ENCODE measurements at regions not wholly inside any gene's neighbourhood (a gene's known extent, or its start where the extent isn't known, plus 50 kb on each side); places are given as distances from the start of the nearest gene placed in this dataset.

DNA sequence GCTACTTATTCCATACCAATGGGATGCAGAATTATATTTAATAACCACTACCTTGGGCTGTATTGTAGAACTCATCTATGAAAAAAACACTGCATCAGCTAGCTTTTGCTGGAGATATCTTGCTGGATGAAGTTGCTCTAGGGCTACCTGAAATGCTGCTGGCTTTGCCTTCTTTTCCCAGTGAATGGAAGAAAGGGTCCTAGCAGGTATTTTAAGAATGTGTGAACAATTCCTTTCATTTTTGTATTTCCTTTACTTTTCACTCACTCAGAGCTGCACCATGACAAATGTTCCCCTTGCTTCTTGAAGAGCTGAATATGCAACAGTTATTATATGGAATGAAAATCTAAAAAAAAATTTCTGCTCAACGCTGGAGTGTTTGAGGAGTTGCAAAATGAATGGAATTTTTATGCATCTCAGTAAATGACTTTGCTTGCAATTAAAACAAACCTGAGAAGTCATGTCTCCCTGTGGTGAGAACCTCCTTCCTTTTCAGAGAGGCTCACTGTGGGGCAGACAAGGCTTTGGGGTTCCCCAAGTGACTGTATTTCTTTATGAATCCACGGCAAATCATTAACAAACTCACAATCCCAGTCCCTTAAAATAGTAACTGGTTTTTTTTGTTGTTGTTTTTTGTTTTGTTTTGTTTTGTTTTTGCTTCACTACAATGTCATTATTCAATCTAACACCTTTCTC, 566.8 kb upstream of the KIRREL3 start:
- no peak for FAIRE-seq

DNA sequence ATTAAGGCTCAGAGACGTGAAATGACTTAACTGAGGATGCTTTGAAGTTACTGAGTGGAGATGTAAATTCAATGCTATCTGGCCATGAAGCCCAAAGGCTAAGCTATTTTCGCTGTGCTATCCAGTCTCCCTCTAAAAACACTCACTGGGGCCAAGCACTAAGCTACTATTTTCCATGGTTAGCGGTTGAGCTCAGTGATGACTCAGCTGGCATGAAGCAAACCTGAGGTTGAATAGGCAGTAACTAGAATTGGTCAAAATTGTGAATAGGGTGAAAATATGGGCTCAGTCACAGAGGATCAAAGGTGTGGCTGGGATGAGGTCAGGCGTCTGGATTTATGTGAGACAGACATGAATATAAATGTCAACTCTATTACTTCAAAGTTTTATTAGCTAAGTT, 564.2 kb upstream of the KIRREL3 start:
- FAIRE-seq = no peak

DNA sequence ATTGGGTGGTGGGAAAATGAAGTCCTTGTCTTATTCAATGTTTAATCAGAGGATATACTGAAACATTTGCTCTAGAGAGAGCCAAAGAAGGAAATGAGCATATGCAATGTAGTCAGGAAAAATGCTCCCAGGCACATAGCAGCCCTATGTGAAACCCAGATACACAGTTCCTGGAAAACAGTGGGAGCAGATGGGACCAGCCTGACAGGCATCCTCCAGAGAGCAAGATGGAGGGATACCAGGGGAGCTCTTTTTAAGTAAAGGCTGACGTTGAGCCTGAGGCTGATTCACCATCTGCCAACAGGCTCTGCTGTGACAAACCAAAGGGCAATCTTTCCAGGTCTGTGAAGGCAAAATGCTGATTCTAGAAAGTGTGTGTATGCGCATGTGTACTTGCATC, 559.4 kb upstream of the KIRREL3 start:
- no peak for FAIRE-seq

DNA sequence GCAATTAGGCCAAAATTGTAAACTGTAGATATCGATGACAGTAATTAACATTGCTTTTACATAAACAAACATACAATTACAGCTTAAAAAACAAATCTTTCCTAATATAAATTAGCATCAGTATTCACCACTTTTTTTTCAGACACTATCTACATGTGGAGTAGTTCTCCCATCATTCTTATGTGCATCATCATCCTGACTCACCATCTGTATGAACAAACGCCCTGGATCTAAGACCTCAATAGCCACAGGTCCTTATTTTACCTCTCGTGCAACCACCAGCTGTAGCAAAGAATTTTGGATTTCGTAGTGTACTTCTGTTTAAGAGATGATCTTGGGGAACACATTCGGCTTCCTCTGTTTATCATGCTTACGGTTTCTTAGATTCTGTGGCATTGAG, 551.9 kb upstream of the KIRREL3 start:
- no peak for FAIRE-seq

DNA sequence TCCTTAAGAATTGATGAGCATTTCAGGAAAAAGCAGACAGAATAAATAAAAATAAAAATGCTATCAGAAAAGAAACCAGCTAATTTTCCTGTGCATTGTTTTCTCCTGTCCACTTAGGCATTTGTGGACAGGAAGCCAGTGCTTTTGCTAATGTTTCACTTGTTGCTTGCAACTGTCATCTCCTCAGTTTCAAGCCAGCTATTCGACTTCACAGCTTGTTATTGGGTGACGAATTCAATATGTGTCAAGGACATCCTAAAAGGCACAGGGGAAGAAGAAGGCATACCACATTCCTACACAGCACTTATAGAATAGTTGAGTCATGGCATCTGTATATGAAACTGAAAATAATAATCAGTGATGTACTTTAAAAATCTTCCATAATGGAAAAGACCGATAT, 530.6 kb upstream of the KIRREL3 start:
- no peak for FAIRE-seq

DNA sequence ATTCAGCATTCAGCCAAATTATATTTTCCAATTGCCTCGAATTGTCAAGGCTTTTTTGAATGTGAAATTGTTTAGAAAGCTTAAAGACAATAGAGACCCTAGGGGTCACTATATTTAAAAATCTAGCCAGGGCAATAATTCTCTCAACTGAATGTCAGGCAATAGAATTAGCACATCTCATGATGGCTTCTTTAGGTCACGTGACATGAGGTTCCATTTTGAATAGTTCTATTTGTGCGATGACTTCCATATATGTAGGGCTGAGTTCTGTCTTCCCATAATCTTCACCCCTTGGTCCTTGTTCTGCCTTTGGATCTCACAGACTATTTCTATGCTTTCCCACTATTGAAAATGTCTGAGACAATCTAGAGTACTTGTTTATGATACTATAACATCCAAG, 527.7 kb upstream of the KIRREL3 start:
- no peak for FAIRE-seq

DNA sequence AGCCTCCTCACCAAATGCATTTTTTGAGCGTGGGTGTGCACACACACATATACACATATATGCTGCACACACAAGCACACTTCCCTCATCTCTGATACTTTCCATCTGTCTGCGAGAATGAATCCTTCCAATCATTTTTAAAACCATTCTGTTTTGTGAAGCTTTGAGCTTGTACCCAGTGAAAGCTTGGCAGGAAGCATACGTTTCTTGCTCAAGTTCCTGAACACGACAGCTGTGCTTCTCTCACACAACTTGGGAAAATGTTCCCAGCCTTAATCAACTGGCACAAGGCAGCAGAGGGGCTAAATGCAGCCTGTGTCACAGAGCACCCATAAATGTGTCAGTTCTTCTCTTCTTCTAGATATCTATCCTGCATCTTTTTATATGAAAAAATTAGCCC, 524.0 kb upstream of the KIRREL3 start:
- FAIRE-seq = no peak

DNA sequence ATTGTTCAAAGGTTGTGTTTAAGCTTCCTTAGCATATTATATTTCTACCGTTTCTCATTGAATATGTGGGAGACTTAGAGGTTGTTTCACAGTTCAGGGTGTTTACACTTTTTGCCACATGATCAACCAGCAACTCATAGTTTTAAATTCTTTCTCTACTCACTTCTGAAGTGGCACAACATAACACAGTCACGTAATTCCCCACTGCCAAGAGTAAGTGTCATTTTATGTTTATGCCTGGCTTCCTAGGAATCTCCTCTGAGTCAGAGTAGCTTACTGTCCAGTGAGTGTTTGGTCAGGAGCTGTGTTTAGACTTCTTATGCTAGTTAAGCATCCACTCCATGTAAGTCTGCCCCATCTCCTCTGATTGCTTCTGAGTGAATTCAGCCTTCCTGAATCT, 520.8 kb upstream of the KIRREL3 start:
- no peak for FAIRE-seq

DNA sequence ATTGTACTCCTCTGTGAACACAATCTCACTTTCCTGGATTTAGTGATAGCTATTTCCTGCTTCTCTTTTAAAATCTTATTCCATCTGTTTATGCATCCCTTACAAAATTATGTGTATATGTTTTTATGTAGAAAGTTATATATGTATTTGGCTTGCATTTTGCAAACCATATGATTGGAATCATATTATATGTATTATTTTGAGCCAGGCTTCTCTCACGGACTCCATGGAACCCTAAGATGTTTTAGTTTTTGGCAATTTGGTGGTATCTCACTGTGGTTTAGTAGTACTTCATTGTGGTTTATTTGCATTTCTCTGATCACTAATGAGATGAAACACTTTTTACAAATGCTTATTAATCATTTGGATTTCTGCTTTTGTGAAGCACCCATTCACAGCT, 507.3 kb upstream of the KIRREL3 start:
- FAIRE-seq = no peak

DNA sequence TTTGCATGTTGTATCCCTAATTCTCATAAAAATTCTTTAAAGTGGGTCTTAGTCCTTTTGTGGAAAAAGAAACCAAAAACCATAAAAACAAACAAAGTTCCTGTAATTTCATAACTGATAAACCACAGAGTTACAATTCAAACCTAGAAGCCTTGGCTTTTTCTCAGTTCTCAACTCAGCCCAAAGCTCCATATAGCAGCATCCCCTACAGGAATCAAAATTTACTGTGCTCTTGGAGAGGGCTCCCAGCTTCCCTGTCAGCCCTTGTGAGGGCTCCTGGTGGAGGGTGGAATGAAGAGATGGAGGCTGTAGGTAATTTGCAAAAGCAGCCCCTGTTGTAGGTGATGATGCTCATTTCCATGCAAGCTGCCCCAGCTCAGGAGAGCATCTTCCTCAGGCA, 506.1 kb upstream of the KIRREL3 start:
- FAIRE-seq = no peak

DNA sequence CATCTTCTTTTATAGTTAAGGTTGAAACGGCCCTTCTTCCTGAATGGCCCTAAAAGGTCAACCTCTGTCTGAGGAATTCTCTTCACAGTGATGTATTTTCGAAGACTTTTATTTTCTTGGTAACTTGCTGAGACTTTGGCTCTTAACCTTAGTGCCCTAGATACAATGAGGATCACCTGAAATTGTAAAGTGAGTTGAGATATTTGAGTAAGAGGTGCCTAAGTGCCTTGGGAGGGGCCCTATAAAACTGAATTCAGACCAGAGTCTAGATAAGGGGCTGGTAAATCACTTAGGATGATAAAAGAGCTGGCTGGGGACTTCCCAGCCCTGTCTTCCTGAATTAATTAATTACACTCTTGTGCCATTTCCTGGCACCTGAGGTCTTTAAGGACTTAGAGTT, 505.6 kb upstream of the KIRREL3 start:
- no peak for FAIRE-seq

DNA sequence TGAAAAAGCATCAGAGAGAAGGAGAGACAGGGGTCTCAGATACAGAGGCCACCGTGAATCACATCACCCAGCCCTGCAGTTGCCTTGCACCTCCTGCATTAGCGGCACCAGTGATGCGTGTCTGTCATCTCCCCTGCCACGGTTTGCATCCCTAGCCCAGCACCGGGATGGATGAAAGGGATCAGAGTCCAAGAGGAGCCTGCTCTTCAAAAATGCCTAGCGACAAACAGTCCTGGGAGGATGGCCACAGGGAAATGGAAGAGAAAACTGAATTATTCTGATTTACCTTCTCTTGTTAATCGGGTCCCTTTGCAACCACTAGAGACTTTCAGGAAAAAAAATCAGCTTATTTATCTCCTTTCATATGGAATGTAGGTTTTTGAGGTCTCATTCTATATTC, 495.6 kb upstream of the KIRREL3 start:
- FAIRE-seq = no peak

DNA sequence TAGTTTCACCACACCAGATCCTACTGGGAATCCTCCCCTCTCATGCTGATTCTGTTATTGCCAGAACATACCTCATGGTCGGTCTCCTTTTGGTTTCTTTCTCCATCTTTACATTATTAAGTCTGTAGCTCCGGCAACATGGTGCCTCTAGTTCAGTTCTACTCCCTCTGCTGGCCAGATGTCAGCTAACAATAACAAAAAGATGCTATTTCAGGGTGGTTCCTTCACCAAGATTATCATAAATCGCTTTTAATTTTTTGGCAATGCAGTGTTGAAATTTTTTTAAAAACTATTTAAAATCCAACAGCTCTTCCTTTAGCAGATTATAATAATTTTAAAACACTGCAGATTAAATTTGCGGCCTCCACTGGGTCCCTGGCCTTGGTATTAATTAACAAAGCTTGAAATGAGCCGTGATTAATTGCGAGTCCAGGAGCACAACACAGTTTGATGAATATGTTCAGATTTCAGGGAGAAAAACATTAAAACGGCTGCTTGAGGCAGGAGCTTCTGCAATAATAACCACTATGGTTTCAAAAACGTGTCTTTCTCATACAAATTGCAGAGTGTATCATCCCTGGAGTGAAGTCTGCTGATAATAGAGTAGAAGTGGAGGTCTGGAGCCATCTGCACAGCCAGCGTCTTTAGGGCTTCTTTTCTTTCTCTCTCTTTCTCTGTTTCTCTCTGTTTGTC, 492.9 kb upstream of the KIRREL3 start:
- FAIRE-seq = no peak

DNA sequence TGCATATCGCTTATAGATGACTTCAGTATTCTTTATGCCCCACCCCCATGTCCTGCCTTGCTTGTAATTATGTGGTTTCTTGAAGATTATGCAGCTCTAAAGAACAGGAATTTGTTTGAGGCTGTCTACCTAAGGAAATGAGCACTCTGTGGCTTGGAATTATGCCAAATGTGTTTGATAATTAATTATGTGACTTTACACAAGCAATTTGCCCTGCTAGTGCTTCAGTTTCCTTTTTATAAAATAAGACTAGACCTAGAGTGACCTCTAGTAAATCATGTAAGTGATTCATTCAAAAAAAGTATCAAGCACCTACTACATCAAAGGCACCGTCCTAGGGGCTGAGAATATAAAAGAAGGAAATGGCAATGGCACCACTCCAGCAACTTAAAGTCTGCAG, 491.5 kb upstream of the KIRREL3 start:
- no peak for FAIRE-seq

DNA sequence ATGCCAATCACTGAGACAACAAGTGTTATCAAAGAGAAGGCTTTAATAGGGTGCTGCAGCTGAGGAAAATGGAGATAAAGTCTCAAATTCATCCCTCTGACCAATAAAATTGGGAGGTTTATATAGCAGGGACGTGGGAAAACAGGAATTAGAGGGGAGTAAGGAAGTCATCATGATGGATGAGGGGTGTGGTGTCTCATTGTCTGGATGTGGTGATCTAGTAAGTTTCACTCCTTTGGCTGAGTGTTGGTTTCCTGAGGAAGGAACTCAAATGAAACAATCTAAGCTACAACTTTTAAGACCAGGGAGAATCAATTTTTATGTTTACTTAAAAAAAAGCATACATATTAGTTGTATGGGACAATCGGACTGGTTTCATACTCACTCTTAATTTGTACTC, 491.0 kb upstream of the KIRREL3 start:
- FAIRE-seq = no peak

DNA sequence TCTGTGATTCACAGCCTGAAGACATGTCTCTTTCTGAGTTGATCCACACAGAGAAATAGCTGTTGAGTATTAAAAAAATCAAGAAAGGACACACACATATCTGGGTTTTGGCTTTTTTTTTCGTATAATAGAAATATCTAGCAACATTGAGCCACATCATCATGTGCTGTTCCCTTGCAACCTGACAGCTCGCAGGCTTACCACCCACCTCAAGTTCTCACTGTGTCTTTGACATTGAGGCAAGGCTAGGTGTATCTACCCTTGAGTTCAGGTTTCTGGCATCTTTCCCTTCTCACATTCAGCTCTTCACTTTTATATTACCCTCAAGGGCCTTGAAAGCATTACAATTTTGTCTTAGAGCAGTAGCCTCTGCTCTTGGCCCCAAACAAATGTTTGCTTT, 490.3 kb upstream of the KIRREL3 start:
- FAIRE-seq = no peak

DNA sequence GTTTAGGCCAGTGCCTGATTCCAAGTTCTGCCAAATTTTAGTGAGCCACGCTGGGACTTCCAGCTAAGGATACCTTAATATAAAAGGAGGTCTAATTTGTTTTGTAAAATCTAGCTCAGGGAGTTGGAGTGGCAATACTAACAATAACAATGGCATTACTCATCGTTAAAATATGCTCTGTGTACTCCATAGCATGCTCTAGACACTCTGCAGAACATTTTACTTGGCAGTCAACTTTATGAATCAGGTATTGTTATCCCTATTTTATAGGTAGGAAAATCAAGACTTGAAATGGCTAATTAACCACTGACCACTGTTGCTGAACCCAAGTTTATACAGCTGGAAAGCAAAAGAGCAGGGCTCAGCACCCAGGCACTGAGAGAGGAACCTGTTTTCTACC, 485.0 kb upstream of the KIRREL3 start:
- FAIRE-seq = no peak

DNA sequence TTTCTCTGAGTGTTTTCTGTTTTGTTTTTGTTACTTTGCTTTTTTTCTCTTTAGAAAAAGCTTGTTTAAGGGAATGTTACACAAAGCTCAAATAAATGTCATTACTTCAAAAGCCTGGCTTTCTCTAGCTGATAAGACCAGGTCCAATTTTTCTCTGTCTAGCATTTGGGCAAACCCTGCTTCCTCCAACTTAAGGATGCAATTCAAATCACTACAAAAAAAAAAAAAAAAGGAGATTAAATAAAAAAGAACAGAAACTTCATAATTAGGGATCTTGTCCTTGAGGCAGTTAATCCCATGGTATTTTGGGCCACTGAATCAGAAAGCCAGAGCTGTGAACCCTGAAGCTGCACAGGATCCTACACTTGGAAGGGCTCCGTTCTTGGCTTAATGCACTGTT, 480.8 kb upstream of the KIRREL3 start:
- FAIRE-seq = no peak

DNA sequence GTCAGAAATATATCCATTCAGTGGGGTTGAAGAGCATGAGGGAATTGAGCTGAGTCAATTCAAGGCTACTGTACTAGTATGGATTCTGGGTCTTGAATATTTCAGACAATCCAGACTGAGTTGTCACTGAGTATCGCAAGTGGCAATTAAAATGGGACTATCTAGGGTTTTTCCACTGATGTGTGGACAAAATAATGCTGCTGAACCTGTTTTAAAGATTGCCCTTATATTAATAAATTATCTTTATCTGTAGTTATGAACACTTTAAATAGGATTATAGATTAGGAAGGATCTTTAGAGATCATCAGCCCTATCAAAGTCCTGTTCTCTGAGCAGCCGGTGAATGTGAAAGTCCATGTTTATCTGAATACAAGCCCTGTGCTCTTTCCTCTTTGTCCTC, 478.3 kb upstream of the KIRREL3 start:
- no peak for FAIRE-seq

DNA sequence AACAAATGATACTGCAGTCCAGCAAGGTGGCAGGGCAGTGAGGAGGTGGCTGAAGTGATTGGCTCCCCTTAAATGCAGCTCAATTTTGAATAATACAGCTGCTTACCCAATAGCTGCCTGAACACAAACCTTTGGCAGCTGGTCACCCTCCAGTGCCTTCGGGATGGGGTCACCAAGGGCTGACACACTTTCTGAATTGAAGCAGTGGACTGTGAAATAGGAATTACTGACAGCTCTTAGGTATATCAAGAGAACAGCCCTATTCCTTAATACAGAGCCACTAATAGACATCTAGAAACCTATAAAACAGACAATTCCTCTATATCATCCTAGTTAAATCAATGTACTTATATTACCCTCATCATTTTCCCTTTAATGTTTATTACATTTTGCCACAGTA, 474.2 kb upstream of the KIRREL3 start:
- FAIRE-seq = no peak

DNA sequence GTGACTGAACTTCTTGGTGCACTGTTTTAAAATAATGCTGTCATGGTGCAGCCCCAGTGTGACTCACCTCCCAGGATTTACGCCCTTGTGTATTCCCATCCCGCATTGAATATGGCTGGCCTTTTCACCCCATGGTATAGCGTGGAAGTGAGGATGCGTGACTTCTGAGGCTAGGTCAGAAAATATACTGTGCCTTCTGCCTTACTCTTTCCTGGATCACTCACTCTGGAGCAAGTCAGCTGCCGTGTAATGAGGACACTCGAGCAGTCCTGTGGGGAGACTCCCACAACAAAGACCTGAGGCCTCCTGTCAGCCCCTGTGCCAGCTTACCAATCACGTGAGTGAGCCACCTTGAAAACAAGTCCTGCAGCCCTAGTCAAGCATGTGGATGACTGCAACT, 471.9 kb upstream of the KIRREL3 start:
- FAIRE-seq = no peak

DNA sequence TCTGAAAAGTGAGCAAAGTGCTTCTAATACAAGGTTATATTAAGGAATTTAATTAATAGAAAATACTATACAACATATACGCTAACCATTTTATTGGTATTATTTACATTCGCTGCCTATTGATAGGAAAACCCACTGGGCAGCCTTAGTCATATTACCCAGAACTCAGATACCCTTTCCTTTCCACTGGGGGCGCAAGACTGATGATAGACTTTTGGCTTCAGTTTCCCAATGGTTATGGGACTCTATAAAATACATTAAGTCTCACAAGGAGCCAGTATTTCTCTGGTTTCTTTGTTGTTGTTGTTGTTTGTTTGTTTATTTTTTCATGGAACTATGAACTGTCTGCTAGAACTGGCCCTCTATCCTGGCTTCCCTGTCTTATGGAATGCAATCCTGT, 471.1 kb upstream of the KIRREL3 start:
- no peak for FAIRE-seq

DNA sequence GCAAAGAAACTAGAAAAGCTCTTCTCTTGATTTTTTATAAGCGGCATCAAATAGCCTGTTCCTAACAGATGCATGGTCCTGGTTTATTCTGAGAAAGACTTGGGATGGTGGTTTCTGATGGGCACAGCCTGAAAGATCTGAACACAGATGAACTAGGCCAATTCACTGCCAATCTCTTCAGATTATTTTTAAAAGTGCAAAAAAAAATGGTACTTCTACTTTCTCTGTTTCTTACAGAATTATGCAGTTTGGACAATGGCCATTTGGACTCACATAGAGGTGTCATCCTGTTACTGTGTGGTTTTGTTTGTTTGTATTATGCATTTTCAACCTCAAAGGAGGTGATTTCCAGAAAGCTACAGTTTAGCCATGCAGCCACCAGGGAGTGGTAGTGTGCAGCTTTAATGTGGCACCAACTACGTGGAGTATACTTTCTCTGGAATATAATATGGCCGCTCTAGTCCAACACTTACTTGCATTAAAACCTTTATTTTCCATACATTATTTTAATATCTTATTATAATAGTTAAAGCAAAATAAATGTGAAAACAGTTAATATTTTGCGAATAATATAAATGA, 469.8 kb upstream of the KIRREL3 start:
- FAIRE-seq = no peak

DNA sequence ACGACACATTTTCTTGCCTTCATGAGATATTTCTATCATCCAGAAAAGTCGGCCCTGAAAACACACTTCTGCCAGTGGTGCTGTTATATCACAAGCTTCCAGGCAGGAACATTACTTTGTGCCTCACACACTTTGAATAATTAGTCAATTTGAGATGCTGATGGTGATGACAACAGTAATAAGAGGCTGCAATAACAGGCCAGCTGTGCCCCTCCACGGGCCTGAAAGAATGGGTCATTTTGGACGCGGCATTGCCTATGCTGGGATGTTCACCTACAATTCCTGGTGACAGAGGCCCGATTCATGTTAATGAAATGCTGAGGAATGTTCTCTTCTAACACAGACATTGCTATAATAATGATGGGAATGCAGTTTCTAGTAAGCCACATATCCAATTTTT, 463.8 kb upstream of the KIRREL3 start:
- no peak for FAIRE-seq

DNA sequence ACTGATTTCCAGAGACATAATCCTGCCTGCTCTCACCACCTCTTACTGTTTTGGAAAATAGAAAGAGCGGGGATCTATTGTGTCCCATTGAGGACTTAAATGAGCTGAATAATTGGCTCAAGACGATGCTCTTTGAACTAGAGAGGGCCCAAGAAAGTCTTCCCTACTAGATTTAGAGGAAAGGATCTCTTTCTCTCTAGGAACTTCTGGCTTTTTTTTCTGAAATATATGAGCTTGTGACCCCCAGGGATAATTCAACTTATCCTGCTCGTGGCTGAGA, 461.4 kb upstream of the KIRREL3 start:
- FAIRE-seq = no peak
